Keratinocyte (primary cell): ENCODE measurements at regions not wholly inside any gene's neighbourhood (a gene's known extent, or its start where the extent isn't known, plus 50 kb on each side); places are given as distances from the start of the nearest gene placed in this dataset.

Experiments
- DNase-seq: peaks from one replicate; pipeline ENCODE4 v3.0.0-alpha.2; 2011; ENCODE audit warnings: low read depth, missing footprints, low spot score
- FAIRE-seq: peaks from 2 replicates; lab custom pipeline; 2011; peaks lifted over from hg19 to GRCh38; lab: Jason Lieb, UNC
- H2AFZ ChIP-seq: 2 replicates; pipeline ENCODE4 v1.6.0; 2012; ENCODE audit warnings: low read length, control low read depth, inconsistent platforms; ENCODE audit not compliant: control insufficient read depth
- H3K27ac ChIP-seq: 2 replicates; pipeline ENCODE4 v1.5.1; 2011; ENCODE audit warnings: low read length; ENCODE audit not compliant: control insufficient read depth, insufficient read depth
- H3K27me3 ChIP-seq: 3 replicates; pipeline ENCODE4 v1.6.0; 2011; ENCODE audit warnings: low read length; ENCODE audit not compliant: control insufficient read depth, insufficient read depth; ENCODE audit errors: extremely low read depth
- H3K36me3 ChIP-seq, 2 experiments: 2 replicates in 1 of 2; 3 replicates in 1 of 2; pipeline ENCODE4 v1.5.1; 2011; ENCODE audit warnings: low read length in 2 of 2, mild to moderate bottlenecking in 1 of 2; ENCODE audit not compliant: control insufficient read depth in 2 of 2, insufficient read depth in 2 of 2; ENCODE audit errors: extremely low read depth in 1 of 2
- H3K4me1 ChIP-seq: 3 replicates; pipeline ENCODE4 v1.5.1; 2011; ENCODE audit warnings: low read length; ENCODE audit not compliant: control insufficient read depth, insufficient read depth; ENCODE audit errors: extremely low read depth
- H3K4me2 ChIP-seq: 3 replicates; pipeline ENCODE4 v1.6.0; 2011; ENCODE audit warnings: low read depth, low read length; ENCODE audit not compliant: control insufficient read depth, insufficient read depth; ENCODE audit errors: extremely low read depth
- H3K4me3 ChIP-seq, 3 experiments: fragments of 200-600 bp in 1 of 3; sonication (generic) in 1 of 3; 2 replicates in 2 of 3; 3 replicates in 1 of 3; pipeline ENCODE4 v1.5.1; 2011 to 2016; ENCODE audit warnings: low read length in 3 of 3, mild to moderate bottlenecking in 3 of 3, control low read depth in 2 of 3, inconsistent platforms in 1 of 3, low read depth in 1 of 3, mixed read lengths in 1 of 3, mixed run types in 1 of 3, moderate library complexity in 1 of 3; ENCODE audit not compliant: control insufficient read depth in 2 of 3, insufficient read depth in 2 of 3; ENCODE audit errors: extremely low read depth in 1 of 3
- H3K79me2 ChIP-seq: 2 replicates; pipeline ENCODE4 v1.6.0; 2012; ENCODE audit warnings: low read length; ENCODE audit not compliant: control insufficient read depth, insufficient read depth
- H3K9ac ChIP-seq: 3 replicates; pipeline ENCODE4 v1.6.0; 2011; ENCODE audit warnings: low read length; ENCODE audit not compliant: control insufficient read depth, insufficient read depth; ENCODE audit errors: extremely low read depth
- H3K9me1 ChIP-seq: 3 replicates; pipeline ENCODE4 v1.6.0; 2011; ENCODE audit warnings: low read length; ENCODE audit not compliant: control insufficient read depth, insufficient read depth; ENCODE audit errors: extremely low read depth
- H3K9me3 ChIP-seq: 2 replicates; pipeline ENCODE4 v1.5.1; 2012; ENCODE audit warnings: low read depth, low read length; ENCODE audit not compliant: control insufficient read depth
- H4K20me1 ChIP-seq: 3 replicates; pipeline ENCODE4 v1.6.0; 2011; ENCODE audit warnings: low read length; ENCODE audit not compliant: control insufficient read depth, insufficient read depth; ENCODE audit errors: extremely low read depth
- EZH2 ChIP-seq: IDR thresholded peaks from one replicate; pipeline ENCODE4 v1.6.1; 2012; ENCODE audit warnings: inconsistent platforms, mild to moderate bottlenecking, low read length, moderate library complexity
- dilution Hi-C: fragments of 300-500 bp; cut with MboI; formaldehyde crosslinking; loops from one replicate; pipeline ENCODE4 v1.7.0; 2020; ENCODE audit warnings: low sequenced_read_pairs; ENCODE audit not compliant: extremely low pct_ligation_motif_present
- TF ChIP-seq, protein P1 (sequence below), 3 experiments: IDR thresholded peaks in 1 of 3; conservative IDR thresholded peaks in 1 of 3; optimal IDR thresholded peaks in 1 of 3; 2 replicates in 2 of 3; 3 replicates in 1 of 3; pipeline versions ENCODE3 to v1.5.1; 2011; ENCODE audit warnings: low read length in 3 of 3, mild to moderate bottlenecking in 3 of 3, moderate library complexity in 2 of 3, control low read depth in 1 of 3, inconsistent platforms in 1 of 3; ENCODE audit not compliant: insufficient read depth in 2 of 3; ENCODE audit errors: extremely low read depth in 1 of 3

DNA sequence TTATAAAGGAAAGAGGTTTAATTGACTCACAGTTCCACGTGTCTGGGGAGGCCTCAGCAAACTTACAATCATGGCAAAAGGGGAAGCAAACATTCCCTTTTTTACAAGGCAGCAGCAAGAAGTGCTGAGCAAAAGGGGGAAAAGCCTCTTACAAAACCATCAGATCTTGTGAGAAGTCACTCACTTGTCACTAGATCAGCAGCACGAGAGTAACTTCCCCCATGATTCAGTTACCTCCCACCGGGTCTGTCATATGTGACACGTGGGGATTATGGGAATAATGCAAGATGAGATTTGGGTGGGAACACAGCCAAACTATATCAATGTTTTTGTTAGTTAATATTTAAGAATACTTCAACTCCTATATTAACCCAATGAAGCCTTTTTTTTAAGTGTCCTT lies 275.2 kb upstream of the CDH9 start:
- H3K4me2 ChIP-seq = no peak overlapping the region
- H3K4me3 ChIP-seq = no peak overlapping the region
- H3K9me1 ChIP-seq = no peaks in the 10 kb centered on the region
- FAIRE-seq = no peak
- peaks cover 11% of the 10 kb centered on the region for H3K4me1 ChIP-seq
- H3K27ac ChIP-seq = no peak overlapping the region
- no peaks in the 10 kb centered on the region for H3K27me3 ChIP-seq
- TF ChIP-seq, protein P1, sequence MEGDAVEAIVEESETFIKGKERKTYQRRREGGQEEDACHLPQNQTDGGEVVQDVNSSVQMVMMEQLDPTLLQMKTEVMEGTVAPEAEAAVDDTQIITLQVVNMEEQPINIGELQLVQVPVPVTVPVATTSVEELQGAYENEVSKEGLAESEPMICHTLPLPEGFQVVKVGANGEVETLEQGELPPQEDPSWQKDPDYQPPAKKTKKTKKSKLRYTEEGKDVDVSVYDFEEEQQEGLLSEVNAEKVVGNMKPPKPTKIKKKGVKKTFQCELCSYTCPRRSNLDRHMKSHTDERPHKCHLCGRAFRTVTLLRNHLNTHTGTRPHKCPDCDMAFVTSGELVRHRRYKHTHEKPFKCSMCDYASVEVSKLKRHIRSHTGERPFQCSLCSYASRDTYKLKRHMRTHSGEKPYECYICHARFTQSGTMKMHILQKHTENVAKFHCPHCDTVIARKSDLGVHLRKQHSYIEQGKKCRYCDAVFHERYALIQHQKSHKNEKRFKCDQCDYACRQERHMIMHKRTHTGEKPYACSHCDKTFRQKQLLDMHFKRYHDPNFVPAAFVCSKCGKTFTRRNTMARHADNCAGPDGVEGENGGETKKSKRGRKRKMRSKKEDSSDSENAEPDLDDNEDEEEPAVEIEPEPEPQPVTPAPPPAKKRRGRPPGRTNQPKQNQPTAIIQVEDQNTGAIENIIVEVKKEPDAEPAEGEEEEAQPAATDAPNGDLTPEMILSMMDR (optimal IDR thresholded peaks at IDR 0.05 in 1 of 3, IDR thresholded peaks at IDR 0.05 in 1 of 3, conservative IDR thresholded peaks at IDR 0.05 in 1 of 3; ENCODE audit: extremely low read depth in 1 of 3, insufficient read depth in 2 of 3, low read length in 3 of 3) = no peak
- TF ChIP-seq EZH2 = no peak
- H4K20me1 ChIP-seq = no peaks in the 10 kb centered on the region
- no peak overlapping the region for H2AFZ ChIP-seq
- no peak overlapping the region for H3K9ac ChIP-seq
- DNase-seq = no peak
- dilution Hi-C loops = no loop called here
- H3K9me3 ChIP-seq = no peaks in the 10 kb centered on the region
- no peaks in the 10 kb centered on the region for H3K36me3 ChIP-seq
- no peaks in the 10 kb centered on the region for H3K79me2 ChIP-seq

DNA sequence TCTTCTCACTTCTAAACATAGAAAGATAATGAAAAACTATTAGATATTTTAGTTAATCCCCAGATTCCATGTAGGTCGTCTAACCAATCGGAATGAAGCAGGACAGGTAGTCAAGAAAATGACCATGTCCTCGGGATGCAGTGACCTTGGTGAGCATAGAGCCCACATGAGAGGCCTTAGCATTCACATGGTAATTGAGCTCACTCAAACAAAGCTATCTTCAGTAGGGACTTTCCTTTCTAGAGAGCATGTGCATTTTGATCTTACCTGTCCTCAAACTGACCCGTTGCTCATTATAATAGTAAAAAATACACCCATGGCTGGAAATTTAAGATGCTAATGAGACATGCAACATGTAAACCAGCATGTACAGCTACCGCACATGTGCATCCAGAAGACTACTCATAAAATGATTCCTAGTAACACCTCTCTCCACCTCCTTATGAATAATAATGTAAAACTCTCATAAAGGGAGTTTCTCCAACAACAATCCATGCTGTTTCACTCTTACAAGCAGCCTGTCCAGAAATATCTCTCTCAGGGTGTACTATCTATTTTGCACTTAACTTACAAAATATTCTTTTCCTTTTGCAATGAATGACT lies 274.0 kb upstream of the CDH9 start:
- Histone ChIP-seq H3K27me3 (no peaks in the 10 kb centered on the region), H4K20me1 (no peaks in the 10 kb centered on the region), H3K4me2 (no peak overlapping the region), H3K4me3 (no peak overlapping the region), H2AFZ (no peak overlapping the region), H3K79me2 (no peaks in the 10 kb centered on the region), H3K9me3 (no peaks in the 10 kb centered on the region), H3K9me1 (no peaks in the 10 kb centered on the region), H3K36me3 (no peaks in the 10 kb centered on the region), H3K27ac (no peak overlapping the region), H3K4me1 (peaks cover 17% of the 10 kb centered on the region), H3K9ac (no peak overlapping the region)
- dilution Hi-C loops = no loop called here
- FAIRE-seq (no peak), DNase-seq (no peak)
- TF ChIP-seq, protein P1 (optimal IDR thresholded peaks at IDR 0.05 in 1 of 3, IDR thresholded peaks at IDR 0.05 in 1 of 3, conservative IDR thresholded peaks at IDR 0.05 in 1 of 3; ENCODE audit: extremely low read depth in 1 of 3, insufficient read depth in 2 of 3, low read length in 3 of 3) = no peak
- TF ChIP-seq EZH2 = no peak
